ENCODE measurements at regions not wholly inside any gene's neighbourhood (a gene's known extent, or its start where the extent isn't known, plus 50 kb on each side); places are given as distances from the start of the nearest gene placed in this dataset.

DNA sequence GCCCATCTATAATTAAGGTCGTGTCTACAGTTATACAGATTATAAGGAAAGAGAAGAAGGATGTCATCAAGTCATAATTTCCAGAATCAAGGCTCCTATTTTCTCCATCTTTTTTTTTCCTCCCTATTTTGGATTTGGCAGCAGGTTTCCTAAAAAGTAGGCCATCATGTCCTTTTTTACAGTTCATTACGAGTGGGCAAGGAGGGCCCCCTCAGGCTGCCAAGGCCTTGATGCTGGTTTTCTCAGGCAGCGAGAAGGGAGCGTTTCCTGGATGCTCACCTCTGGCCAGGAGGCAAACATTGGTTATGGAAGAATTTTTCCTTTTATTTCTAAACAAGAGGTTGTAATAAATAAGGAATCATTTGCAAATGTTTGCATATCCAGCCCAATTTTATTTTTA is 414.6 kb downstream of the DHX35 start (continued):
- TF ChIP-seq SRF (IDR thresholded peaks at IDR 0.05; ENCODE audit: low read depth, low read length), result no peak

DNA sequence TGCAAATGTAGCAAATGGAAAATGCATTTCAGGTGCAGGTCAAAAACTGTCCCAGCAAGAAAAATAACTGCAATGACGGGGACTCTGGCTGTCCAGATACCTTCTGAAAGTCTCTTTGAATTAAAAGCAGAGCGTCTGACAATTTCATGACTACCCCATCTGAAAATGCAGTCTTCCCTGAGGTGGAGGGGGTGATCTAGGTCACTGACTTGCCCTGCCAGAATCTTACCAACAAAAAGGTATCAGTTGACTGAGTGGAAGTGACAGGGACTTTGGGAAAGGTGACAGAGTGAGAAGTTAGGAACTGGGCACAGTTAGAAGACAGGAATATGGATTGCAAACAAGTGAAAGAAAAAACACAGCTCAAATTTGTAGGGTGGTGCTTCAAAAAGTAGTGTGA is 402.2 kb downstream of the DHX35 start:
- no peak overlapping the region for H3K56ac ChIP-seq (replicated peaks; ENCODE audit: insufficient read length, low read depth, low read length)
- H4K91ac ChIP-seq (replicated peaks; ENCODE audit: insufficient read length, low read length), result no peak overlapping the region
- H2AFZ ChIP-seq (ENCODE audit: low read length), result no peak overlapping the region
- TF ChIP-seq KDM5A (IDR thresholded peaks at IDR 0.05; ENCODE audit: low read length) (no peak), RBBP5 (IDR thresholded peaks at IDR 0.05; ENCODE audit: borderline replicate concordance, low read depth, low read length) (no peak), EP300 (IDR thresholded peaks at IDR 0.05; ENCODE audit: borderline replicate concordance in 1 of 2, low read depth in 2 of 2, low read length in 2 of 2) (no peak)
- no peaks in the 10 kb centered on the region for H3K36me3 ChIP-seq (ENCODE audit: control insufficient read depth in 2 of 4, insufficient read depth in 4 of 4, low read length in 3 of 4)
- no peak overlapping the region for H3K23ac ChIP-seq (ENCODE audit: insufficient read length)
- POLR2A ChIA-PET (ENCODE audit: partially characterized antibody), result no interaction called here
- H4K8ac ChIP-seq (ENCODE audit: extremely low read depth, insufficient read depth, low read length), result no peak overlapping the region
- H3K4me1 ChIP-seq (replicated peaks in 1 of 4; ENCODE audit: control insufficient read depth in 3 of 4, insufficient read depth in 4 of 4, low read length in 3 of 4), result no peaks in the 10 kb centered on the region
- H3K79me1 ChIP-seq (ENCODE audit: low read depth, low read length), result no peaks in the 10 kb centered on the region
- H3K18ac ChIP-seq (ENCODE audit: extremely low read depth, low read length), result no peak overlapping the region
- H2AK5ac ChIP-seq (ENCODE audit: low read depth, low read length), result no peak overlapping the region
- WGBS, 2 experiments (ENCODE audit: extremely low coverage in 1 of 2, insufficient coverage in 1 of 2, insufficient read length in 1 of 2, insufficient replicate concordance in 2 of 2, low coverage in 1 of 2, low lambda C conversion rate in 2 of 2, missing lambda C conversion rate in 1 of 2), result 98% methylated on average over 2 of the region's 2 CpGs; no CpG with 5 or more reads in 1 of the 2 experiments
- H3K27me3 ChIP-seq (replicated peaks in 1 of 4; ENCODE audit: control insufficient read depth in 3 of 4, extremely low read depth in 1 of 4, insufficient read depth in 3 of 4, low read length in 3 of 4), result no peaks in the 10 kb centered on the region
- H3K4me2 ChIP-seq (ENCODE audit: insufficient read depth in 1 of 2, low read depth in 2 of 2, low read length in 2 of 2), result no peak overlapping the region
- H3K14ac ChIP-seq (ENCODE audit: insufficient read length), result no peak overlapping the region
- H2BK20ac ChIP-seq (ENCODE audit: low read length), result no peak overlapping the region
- no peak for DNase-seq (ENCODE audit: low read depth in 1 of 2, low spot score in 2 of 2)
- no peaks in the 10 kb centered on the region for H4K20me1 ChIP-seq (replicated peaks in 1 of 2; ENCODE audit: control insufficient read depth in 1 of 2, insufficient read depth in 2 of 2, low read length in 2 of 2)
- H3K4ac ChIP-seq (replicated peaks; ENCODE audit: insufficient read length, low read depth, low read length), result no peak overlapping the region
- no peak overlapping the region for H3K9ac ChIP-seq (replicated peaks in 1 of 4; ENCODE audit: extremely low read depth in 1 of 4, low read depth in 3 of 4, low read length in 3 of 4)
- no peak overlapping the region for H2BK120ac ChIP-seq (replicated peaks; ENCODE audit: low read depth, low read length)
- no peak overlapping the region for H4K5ac ChIP-seq (ENCODE audit: insufficient read length, low read depth, low read length)
- no peaks in the 10 kb centered on the region for H3K79me2 ChIP-seq (ENCODE audit: control insufficient read depth in 1 of 2, insufficient read depth in 2 of 2, low read length in 2 of 2)
- H2BK5ac ChIP-seq (ENCODE audit: low read depth, low read length), result no peak overlapping the region
- CTCF ChIA-PET (ENCODE audit: partially characterized antibody), result no interaction called here
- H3K23me2 ChIP-seq (ENCODE audit: low read depth, low read length), result no peaks in the 10 kb centered on the region
- H3K9me3 ChIP-seq (ENCODE audit: insufficient read depth in 2 of 2, low read depth in 1 of 2, low read length in 1 of 2), result no peaks in the 10 kb centered on the region
- H3K27ac ChIP-seq (ENCODE audit: low read depth, low read length), result no peak overlapping the region
- H2BK12ac ChIP-seq (ENCODE audit: low read depth, low read length), result no peak overlapping the region
- no peak overlapping the region for H3K4me3 ChIP-seq (ENCODE audit: extremely low read depth in 1 of 4, insufficient read depth in 2 of 4, low read depth in 3 of 4, low read length in 4 of 4)
- no peak overlapping the region for H2BK15ac ChIP-seq (ENCODE audit: low read length)
- FAIRE-seq, result no peak
